Skin epidermis (tissue), 12 donors: ENCODE measurements at regions not wholly inside any gene's neighbourhood (a gene's known extent, or its start where the extent isn't known, plus 50 kb on each side); places are given as distances from the start of the nearest gene placed in this dataset.
A peak's percentile ranks its signal among the peaks of the same experiment; 100 is the strongest.
"Not testable (repeated sequence)": the region's sequence is repeated elsewhere in the genome, so short reads cannot be mapped to it uniquely, and the experiment has no call there.

ENCODE experiments used
- H3K27ac ChIP-seq, 21 experiments: fragments of 200-600 bp; sonication (generic) in 11 of 21; one replicate each; pipeline ENCODE4 v1.5.0; 2020; ENCODE audit warnings: mild to moderate bottlenecking in 3 of 21, inconsistent platforms in 2 of 21, moderate library complexity in 2 of 21
- H3K4me3 ChIP-seq, 7 experiments: fragments of 200-600 bp; sonication (generic) in 2 of 7; one replicate each; pipeline ENCODE4 v1.5.0; 2020; ENCODE audit warnings: inconsistent platforms in 2 of 7, mild to moderate bottlenecking in 2 of 7, moderate library complexity in 1 of 7

DNA sequence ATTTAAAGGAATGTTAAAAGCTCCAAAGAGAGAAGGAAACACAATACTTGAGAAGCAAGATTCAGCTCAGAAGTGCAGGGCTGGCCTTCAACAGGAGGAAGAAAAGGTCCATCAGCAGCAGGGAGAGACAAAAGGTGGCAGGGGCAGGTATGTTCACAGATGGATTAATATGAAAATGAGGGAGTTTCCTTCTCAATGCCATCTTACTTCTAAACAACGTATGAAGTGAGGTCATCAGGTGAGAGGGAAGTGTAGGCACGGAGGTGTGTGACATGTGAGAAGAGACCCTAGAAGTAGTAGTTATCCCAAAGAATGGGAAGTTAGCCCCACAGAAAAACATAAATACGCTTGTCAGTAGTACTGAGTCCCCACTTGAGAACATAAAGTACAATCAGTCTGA, 122.5 kb downstream of the CCER1 start:
- no peak overlapping the region for H3K27ac ChIP-seq
- no peak overlapping the region for H3K4me3 ChIP-seq

DNA sequence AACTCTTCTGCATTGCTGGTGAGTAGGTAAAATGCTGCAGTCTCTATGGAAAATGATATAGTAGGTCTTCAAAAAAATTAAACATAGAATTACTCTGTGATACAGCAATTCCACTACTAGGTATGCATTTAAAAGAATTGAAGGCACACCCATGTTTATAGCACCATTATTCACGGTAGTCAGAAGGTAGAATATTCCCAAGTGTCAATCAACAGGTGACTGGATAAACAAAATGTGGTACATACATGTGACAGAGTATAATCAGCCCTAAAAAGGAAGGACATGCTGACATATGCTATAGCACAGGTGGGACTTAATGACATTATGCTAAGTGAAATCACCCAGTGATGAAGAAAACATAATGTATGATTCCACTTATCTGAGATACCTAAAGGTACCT, 123.3 kb downstream of the CCER1 start:
- Histone ChIP-seq H3K27ac (no peak overlapping the region), H3K4me3 (no peak overlapping the region)

DNA sequence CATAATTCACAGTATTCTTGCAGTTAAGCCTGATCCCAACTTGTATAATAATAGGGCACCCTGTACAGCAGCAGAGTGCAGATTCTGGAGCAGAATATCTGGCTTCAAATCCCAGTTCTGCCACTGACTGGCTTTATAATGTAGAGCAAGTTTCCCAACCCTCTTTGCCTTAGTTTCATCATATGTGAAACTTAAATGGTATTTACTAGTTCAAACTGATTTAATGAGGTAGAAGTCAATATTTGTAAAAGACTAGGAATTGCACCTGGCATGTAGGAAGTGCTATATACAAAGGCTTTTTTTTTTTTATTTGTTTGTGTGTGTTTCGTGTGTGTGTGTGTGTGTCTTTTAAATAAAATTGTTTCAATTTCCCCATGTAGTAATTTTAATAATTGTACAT, 125.9 kb downstream of the CCER1 start:
- no peak overlapping the region for H3K4me3 ChIP-seq
- no peak overlapping the region for H3K27ac ChIP-seq

DNA sequence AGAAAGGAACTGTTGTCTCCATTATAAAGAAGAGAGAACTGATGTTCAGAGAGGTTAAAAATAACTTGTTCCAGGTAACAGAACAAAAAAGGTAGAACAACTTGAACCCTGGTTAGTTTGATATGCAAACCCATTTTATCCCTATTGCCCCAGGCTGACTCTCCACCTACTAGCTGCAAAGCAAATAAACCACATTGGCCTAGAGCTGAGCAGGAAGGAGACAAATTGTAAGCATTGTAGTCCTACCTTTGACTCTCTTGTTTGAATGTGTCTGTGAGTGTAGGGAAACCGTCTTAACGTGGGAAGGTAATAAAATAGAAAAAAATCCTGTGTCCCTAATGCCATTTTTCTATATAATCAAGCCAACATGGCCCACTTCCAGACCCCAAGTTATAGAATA, 126.4 kb downstream of the CCER1 start:
- Histone ChIP-seq H3K4me3 (no peak overlapping the region), H3K27ac (no peak overlapping the region)

DNA sequence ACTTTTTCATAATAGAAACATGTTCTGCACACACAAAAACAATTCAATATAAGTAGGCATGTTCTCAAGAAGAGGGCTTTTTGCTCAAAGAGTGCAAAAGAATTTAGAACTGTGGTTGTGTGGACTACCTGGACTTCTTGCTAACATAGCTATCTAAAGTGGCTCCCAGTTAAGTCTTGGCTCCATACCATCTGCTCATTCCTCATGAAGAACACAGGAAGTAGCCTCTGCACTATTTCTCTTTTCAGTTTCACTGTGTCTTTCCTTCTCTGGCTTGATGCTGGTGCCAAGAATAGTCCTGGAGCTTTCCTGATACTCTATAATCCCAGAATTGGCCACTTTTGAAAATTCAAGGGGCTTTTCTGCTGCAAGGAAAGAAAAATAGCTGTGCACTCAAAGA, 127.4 kb downstream of the CCER1 start:
- Histone ChIP-seq H3K4me3 (no peak overlapping the region), H3K27ac (no peak overlapping the region)

DNA sequence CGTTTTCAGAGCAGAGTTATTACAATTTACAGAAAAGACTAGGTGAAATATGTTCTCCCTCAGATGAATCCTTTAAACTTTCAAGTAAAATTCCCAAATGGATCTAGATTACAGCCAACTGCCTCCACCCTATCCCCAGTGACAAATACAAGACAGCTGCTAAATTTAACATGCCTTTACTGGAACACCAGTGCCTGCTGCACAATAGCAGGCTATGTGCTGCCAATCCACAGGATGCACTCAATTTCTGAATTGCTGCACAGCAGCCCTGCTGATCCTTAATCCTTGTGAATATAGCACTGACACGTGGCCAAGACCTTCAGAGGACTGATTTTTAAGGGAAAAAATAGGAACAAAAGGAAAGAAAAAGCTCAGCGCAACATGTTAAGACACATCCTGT, 128.9 kb downstream of the CCER1 start:
- Histone ChIP-seq H3K27ac (no peak overlapping the region), H3K4me3 (no peak overlapping the region)

DNA sequence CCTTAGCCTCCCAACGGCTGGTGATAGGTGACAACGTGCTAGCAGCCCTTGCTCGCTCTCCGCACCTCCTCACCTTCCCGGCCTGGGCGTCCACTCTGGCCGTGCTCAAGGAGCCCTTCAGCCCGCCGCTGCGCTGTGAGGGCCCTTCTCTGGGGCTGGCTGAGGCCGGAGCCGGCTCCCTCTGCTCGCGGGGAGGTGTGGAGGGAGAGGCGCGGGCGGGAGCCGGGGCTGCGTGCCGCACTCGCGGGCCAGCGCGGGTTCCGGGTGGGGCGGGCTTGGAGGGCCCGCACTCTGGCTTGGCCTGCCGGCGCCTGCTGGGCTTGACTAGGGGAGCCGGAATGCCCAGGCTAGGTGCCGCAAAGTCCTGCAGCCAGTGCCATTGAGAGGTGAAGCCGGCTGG, 131.1 kb downstream of the CCER1 start:
- Histone ChIP-seq H3K4me3 (no peak overlapping the region), H3K27ac (no peak overlapping the region)

DNA sequence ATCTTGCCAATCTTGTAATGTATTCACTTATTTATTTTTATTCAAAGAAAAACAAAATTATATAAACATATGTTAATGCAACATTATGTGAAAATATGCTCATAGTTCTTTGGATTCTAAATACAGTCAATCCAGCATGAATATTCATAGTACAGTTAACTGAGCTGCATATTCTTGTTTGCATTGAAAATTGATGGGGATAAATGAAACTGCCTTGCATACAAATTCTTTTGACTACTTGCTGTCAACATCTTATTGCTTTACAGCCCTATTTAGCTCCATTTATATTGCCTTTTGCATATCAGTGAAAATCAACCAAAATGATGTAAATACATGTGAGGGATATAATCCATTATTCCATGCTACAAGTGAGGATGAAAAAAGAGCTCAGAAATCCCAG, 135.3 kb downstream of the CCER1 start:
- no peak overlapping the region for H3K4me3 ChIP-seq
- no peak overlapping the region for H3K27ac ChIP-seq

DNA sequence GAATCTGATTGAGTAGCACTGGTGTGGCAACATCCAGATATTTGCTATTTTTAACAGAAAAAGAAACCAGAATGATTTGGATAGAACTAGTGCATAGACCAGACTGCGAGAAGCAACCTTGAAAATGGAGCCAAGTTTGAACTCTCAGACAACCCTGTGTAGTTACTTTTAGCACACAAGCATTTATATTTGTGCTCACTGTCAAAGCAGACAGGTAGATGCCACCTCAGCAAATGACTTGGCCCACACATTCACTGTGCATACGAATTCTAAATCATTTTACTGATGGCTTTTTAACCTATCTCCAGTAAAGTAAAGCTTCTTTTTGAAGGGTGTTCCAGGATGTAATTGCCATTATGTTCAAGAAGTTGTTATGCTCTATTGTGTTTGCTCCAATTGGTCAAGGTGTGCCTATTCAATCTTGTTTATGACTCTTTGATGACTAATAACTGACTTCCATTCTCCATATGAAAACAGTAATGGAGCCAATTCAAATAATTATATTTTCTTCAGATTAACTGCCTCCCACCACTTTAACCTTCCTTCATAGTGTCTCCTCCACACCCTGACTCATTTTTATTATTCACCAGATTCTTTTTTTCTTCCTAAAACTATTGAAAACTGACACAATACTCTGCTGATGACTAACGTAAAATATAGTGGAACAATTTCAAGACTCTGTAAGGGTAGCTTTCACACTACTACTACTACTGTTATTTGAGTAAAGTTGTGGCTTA, 138.5 kb downstream of the CCER1 start:
- H3K4me3 ChIP-seq: no peak overlapping the region
- no peak overlapping the region for H3K27ac ChIP-seq

DNA sequence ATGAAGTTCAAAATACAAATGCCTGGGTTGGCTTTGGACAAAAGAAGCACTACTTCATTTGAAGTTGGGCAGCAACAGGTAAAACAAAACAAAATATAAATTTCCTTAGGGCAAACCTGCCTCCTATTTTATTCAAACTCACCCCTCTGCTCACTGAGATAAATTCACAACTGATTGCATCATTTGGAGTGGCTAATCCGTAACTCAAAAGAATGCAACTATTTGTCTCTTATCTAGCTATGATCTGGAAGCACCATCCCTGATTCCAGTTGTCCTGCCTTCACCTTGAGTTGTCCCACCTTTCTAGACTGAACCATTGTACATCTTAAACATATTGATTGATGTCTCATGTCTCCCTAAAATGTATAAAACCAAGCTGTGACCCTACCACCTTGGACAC, 145.0 kb downstream of the CCER1 start:
- Histone ChIP-seq H3K4me3 (no peak overlapping the region), H3K27ac (no peak overlapping the region)

DNA sequence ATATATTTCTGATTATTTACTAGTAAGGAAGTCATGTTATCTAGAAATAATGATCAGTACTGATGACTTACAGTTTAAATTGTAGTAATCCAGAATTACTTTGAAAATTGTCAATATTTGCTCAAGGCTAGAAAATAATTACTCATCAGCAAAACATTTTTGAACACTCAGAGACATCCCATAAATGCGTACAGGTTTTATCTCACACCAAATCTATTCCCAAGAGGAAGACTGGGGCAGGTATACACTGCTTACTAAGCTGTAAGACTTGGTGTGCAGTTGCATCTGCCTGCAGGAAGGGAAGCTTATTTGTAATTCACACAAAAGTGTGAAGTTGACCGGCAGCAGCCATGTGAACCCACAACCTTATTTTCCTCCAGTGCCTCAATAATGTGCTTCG, 146.4 kb downstream of the CCER1 start:
- H3K4me3 ChIP-seq: no peak overlapping the region
- H3K27ac ChIP-seq: no peak overlapping the region

DNA sequence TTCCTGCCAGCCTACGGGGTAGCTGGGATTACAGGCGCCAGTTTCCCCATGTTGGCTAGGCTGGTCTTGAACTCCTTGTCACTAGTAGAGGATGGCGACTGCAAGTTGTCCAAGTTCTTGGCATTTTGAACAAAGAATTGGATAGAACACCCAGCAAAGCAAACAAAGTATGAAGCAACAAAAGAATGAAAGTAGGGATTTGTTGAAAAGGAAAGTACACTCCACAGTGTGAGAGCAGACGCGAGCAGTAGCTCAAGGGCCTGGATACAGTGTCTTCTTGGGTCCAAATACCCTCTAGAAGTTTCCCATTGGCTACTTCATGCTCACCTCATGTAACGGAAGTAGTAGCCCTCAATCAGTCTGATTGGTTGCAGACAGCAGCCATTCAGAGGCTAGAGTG, 152.2 kb downstream of the CCER1 start:
- no peak overlapping the region for H3K27ac ChIP-seq
- no peak overlapping the region for H3K4me3 ChIP-seq

DNA sequence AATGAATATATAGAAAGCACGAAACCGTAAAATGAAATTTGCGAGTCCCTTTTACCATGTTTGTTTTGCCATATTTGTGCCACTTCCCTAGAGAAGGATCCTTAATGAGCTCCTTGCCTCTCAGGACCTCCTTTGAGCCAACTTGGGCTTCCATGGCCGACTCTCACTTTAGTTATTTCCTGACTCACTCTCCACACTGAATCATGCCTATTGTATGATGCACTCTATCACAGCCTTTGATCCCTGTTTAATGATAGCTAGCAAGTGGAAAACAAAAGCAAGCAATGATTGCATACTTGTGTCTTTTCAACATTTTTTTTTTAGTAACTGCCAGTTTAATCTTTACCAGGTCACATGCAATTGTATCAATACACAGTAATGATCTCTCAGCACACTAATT, 153.2 kb downstream of the CCER1 start:
- no peak overlapping the region for H3K27ac ChIP-seq
- H3K4me3 ChIP-seq: no peak overlapping the region

DNA sequence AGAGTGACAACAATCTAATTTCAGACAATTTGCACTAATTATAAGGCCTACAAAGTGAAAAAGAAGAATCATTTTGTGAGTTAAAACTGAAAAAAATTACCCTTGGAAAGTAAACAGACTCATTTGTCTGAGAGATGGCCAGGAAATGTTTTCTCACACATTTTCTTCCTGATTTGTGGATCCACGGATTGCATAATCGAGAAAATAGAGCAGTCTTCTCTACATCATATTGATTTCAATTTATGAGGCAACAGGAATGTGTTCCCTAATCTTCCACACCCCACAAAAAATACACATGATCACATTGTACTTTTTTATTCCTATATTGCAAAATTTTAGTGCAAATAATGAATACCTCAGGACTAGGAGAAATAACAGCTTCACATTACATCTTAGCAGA, 160.8 kb downstream of the CCER1 start:
- H3K27ac ChIP-seq: no peak overlapping the region

DNA sequence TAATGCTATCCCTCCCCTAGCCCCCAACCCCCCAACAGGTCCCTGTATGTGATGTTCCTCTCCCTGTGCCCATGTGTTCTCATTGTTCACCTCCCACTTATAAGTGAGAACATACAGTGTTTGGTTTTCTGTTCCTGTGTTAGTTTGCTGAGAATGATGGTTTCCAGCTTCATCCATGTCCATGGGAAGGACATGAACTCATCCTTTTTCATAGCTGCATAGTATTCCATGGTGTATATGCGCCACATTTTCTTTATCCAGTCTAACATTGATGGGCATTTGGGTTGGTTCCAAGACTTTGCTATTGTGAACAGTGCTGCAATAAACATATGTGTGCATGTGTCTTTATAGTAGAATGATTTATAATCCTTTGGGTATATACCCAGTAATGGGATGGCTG, 162.3 kb downstream of the CCER1 start:
- not testable (repeated sequence) for H3K4me3 ChIP-seq, H3K27ac ChIP-seq

More for the DNA sequence above, 160.8 kb downstream of the CCER1 start:
- H3K4me3 ChIP-seq: no peak overlapping the region

DNA sequence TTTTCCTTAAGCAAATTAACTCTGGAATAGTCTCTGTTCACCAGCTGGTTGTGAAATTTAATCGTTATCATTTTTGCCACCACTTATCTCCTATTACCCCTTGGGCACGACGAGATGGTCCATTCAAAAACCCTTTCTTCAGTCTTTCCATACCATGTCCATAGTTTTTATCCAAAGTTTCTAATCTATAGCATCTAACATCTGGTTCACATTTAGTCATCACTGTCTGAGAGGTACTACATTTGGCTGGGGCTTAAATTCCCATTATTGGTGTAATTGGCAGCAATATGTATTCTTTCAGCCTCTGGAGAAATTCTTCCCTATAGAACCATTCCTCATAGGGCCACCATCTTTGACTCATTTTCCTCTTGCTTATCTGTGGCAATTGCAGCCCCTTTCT, 163.5 kb downstream of the CCER1 start:
- no peak overlapping the region for H3K4me3 ChIP-seq
- no peak overlapping the region for H3K27ac ChIP-seq

DNA sequence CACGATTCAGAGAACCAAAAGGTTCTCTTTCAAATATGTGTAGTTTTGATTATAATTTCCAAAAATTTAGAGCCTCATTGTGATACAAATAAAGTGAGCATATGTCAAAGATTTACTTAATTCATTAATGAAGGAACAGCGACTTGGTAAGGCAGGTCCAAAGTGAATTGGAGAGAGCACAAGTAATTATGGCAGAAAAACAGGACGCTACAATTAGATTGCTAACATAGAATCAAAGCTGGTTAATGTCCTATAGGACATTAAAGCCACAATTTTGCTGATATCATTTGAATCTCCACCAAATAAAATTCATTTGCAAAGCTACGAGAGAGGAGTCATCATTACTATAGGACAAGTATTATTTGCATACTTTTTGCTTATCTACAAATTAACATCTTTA, 164.2 kb downstream of the CCER1 start:
- no peak overlapping the region for H3K27ac ChIP-seq

DNA sequence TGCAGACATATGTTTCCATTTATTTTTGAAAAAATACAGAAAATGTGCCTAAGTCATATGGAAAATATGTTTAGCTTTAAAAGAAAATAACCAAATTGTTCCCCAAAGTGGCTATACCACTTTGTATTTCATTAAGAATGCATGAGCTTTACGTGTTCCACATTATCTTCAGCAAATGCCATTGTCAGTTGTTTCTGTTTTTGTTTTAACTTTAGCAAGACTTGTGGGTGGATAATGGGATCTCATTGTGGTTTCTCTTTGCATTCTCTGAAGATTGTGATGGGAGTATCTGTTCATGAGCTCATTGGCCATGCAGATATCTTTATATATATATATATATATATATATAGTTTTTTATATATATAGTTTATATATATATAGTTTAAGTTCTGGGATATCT, 181.5 kb downstream of the CCER1 start:
- Histone ChIP-seq H3K4me3 (no peak overlapping the region), H3K27ac (no peak overlapping the region)

More for the DNA sequence above, 164.2 kb downstream of the CCER1 start:
- H3K4me3 ChIP-seq: no peak overlapping the region

DNA sequence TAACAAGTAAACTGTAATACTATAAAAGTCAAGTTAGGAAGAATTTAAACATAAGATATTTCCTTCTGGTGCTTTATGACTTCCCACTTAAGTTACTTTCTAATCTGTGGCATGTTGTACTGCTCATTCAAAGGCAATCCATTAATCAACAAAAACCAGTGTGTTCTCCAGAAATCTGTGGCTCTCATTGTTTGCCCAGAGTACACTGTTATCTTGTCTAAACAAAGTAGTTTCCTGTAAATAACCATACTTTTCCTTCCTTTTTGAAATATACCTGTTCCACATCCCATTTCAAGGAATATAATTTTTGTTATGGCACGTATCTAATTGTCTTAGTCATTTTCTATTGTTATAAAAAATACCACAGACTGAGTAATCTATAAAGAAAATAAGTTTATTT, 184.1 kb downstream of the CCER1 start:
- Histone ChIP-seq H3K4me3 (no peak overlapping the region), H3K27ac (no peak overlapping the region)

DNA sequence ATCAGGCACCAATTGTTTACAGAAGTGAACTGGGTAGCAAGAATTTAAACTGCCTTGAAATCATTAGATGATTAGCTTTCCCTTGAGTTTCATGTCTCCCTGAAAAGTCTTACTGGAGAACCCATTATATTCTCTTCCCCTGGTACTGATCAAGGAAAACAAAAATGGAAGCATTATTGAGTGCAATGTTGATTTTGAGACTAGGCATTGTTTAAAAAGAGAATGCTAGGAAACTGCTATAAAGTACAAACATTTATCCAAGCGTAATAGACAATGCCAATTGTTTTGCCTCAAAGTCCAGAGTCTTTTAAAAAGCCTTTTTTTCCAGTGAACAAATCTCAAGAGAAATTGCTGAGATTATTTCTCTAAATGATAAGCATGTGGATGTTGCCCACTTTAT, 197.0 kb downstream of the CCER1 start:
- peak overlapping the region in 1 of 21 experiments; percentile 17 for H3K27ac ChIP-seq
- H3K4me3 ChIP-seq: no peak overlapping the region

DNA sequence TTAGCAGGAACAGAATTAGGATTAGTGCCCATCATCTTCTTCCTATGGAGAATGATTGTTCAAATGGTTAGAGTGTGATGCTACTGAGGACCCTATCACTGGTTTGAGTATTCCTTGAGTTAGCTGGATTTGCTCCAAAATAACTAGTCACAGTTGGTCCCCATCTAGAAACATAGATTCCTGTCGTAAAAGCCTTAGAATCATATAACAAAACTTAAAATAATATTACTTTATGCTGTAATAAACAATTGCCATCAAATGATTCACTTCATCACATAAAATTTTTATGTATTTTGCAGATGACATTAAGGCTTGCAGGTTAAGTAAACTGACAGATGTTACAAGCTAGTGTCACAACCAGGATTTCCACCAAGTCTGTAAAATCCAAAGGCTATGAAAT, 209.8 kb downstream of the CCER1 start:
- Histone ChIP-seq H3K4me3 (no peak overlapping the region), H3K27ac (no peak overlapping the region)

DNA sequence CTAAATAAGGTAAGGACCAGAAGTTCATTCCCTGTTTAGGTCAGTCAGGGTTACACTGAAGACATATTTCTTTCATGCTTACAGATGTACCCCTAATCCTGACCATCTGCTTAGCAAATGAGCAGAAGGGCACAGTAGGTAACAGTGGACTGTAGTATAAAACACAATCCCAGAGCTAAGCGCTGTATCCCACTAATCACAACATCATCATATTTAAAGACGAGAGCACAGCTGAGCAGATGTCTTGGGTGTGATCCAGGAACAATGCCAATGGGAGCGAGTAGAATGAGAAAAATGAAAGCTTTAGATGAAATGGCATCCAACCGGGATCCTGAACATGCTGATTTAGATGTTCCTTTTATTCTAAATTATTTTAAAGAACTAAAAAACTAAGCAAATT, 213.4 kb downstream of the CCER1 start:
- H3K27ac ChIP-seq: no peak overlapping the region
- H3K4me3 ChIP-seq: no peak overlapping the region
